Keratinocyte (primary cell): ENCODE measurements at regions not wholly inside any gene's neighbourhood (a gene's known extent, or its start where the extent isn't known, plus 50 kb on each side); places are given as distances from the start of the nearest gene placed in this dataset.

Experiments used
- EZH2 ChIP-seq: IDR thresholded peaks from one replicate; pipeline ENCODE4 v1.6.1; 2012; ENCODE audit warnings: inconsistent platforms, mild to moderate bottlenecking, low read length, moderate library complexity
- TF ChIP-seq, protein P1 (sequence below), 3 experiments: IDR thresholded peaks in 1 of 3; conservative IDR thresholded peaks in 1 of 3; optimal IDR thresholded peaks in 1 of 3; 2 replicates in 2 of 3; 3 replicates in 1 of 3; pipeline versions ENCODE3 to v1.5.1; 2011; ENCODE audit warnings: low read length in 3 of 3, mild to moderate bottlenecking in 3 of 3, moderate library complexity in 2 of 3, control low read depth in 1 of 3, inconsistent platforms in 1 of 3; ENCODE audit not compliant: insufficient read depth in 2 of 3; ENCODE audit errors: extremely low read depth in 1 of 3

DNA sequence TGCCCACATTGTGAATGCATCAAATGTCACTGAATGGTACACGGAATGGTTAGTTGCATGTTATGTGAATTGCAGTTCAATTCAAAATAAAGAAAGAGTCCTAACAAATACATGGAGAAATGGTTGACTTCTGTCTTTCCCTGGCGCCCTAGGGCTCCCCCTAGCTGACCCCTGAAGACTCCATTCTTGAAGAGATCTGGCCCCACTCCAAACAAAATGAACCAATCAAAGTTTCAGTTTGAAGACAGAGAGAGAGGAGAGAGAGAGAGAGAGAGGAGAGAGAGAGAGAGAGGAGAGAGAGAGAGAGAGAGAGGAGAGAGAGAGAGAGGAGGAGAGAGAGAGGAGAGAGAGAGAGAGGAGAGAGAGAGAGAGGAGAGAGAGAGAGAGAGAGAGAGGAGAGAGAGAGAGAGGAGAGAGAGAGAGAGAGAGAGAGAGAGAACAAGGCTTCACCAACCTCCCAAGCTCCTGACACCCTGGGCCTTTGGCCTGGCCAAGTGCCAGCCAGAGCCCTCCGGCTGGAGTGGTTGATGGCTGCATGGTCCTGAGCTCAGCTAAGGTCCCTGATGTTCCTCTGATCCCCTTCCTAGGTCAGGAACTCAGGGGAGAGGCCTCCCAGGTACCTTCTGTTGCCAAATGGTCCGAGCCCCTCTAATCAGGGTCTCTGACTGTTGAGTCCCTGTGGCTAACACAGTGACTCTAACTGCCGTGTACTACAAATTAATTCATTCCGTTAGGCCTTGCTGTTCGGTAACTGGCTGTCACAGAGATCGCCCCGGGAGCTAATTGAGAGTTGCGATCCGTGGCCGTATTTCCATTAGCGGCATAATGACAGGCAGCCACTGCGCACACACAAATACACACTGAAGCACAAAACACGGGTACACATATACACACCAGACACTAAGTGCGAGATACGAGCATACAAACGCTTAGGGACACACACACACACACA, 188.8 kb downstream of the ESRRB start:
- TF ChIP-seq, protein P1, sequence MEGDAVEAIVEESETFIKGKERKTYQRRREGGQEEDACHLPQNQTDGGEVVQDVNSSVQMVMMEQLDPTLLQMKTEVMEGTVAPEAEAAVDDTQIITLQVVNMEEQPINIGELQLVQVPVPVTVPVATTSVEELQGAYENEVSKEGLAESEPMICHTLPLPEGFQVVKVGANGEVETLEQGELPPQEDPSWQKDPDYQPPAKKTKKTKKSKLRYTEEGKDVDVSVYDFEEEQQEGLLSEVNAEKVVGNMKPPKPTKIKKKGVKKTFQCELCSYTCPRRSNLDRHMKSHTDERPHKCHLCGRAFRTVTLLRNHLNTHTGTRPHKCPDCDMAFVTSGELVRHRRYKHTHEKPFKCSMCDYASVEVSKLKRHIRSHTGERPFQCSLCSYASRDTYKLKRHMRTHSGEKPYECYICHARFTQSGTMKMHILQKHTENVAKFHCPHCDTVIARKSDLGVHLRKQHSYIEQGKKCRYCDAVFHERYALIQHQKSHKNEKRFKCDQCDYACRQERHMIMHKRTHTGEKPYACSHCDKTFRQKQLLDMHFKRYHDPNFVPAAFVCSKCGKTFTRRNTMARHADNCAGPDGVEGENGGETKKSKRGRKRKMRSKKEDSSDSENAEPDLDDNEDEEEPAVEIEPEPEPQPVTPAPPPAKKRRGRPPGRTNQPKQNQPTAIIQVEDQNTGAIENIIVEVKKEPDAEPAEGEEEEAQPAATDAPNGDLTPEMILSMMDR (optimal IDR thresholded peaks at IDR 0.05 in 1 of 3, IDR thresholded peaks at IDR 0.05 in 1 of 3, conservative IDR thresholded peaks at IDR 0.05 in 1 of 3; ENCODE audit: extremely low read depth in 1 of 3, insufficient read depth in 2 of 3, low read length in 3 of 3) = peak in 1 of 3 experiments; percentile 1
- TF ChIP-seq EZH2 = no peak
